Heart right ventricle (tissue), 16 donors: ENCODE measurements at regions not wholly inside any gene's neighbourhood (a gene's known extent, or its start where the extent isn't known, plus 50 kb on each side); places are given as distances from the start of the nearest gene placed in this dataset.

Experiments
- ATAC-seq, 8 donors: fragments of 200-7000 bp; cut with Tn5 transposase; one replicate each; pipeline ENCODE4 v1.9.1; 2020; ENCODE audit warnings: mild to moderate bottlenecking in 8 of 8, moderate library complexity in 8 of 8, moderate number of reproducible peaks in 1 of 8
- DNase-seq, 2 donors: peaks; one replicate each; pipeline ENCODE4 v3.0.0-alpha.2; 2020
- H3K27ac ChIP-seq, 10 donors: fragments of 200-600 bp; sonication (generic) in 2 of 10; one replicate each; pipeline versions ENCODE4 v1.5.0 to v1.8.0; 2020 to 2022; ENCODE audit warnings: mild to moderate bottlenecking in 3 of 10
- H3K27me3 ChIP-seq, 7 donors: fragments of 200-600 bp; one replicate each; pipeline ENCODE4 v1.8.0; 2021 to 2022; ENCODE audit warnings: mild to moderate bottlenecking in 2 of 7
- H3K36me3 ChIP-seq, 9 donors: fragments of 200-600 bp; sonication (generic) in 1 of 9; one replicate each; pipeline versions ENCODE4 v1.5.0 to v1.8.0; 2020 to 2022; ENCODE audit warnings: mild to moderate bottlenecking in 2 of 9
- H3K4me1 ChIP-seq, 9 donors: fragments of 200-600 bp; sonication (generic) in 1 of 9; one replicate each; pipeline versions ENCODE4 v1.5.0 to v1.8.0; 2020 to 2022; ENCODE audit warnings: mild to moderate bottlenecking in 4 of 9
- H3K4me3 ChIP-seq, 10 donors: fragments of 200-600 bp; sonication (generic) in 2 of 10; one replicate each; pipeline versions ENCODE4 v1.5.0 to v1.8.0; 2020 to 2022; ENCODE audit warnings: mild to moderate bottlenecking in 7 of 10, moderate library complexity in 2 of 10
- H3K9me3 ChIP-seq, 11 donors: fragments of 200-600 bp in 10 of 11; sonication (generic) in 2 of 11; one replicate each; pipeline versions ENCODE4 v1.5.0 to v1.8.0; 2013 to 2022; ENCODE audit warnings: mild to moderate bottlenecking in 2 of 11, control low read depth in 1 of 11, moderate library complexity in 1 of 11
- WGBS, 2 donors: extraction: QIAGEN DNeasy Blood & Tissue Kit; methylation state at CpG; one replicate each; pipeline ENCODE4 v1.1.7; 2013; ENCODE audit warnings: inconsistent platforms in 1 of 2; 5-methylcytosine and 5-hydroxymethylcytosine counted together
- intact Hi-C, 10 donors: fragments of 100-400 bp; cut with DNase I; formaldehyde crosslinking; loops; one replicate each; pipeline versions ENCODE4 v1.11.1 to v1.14.2; 2022
- TF ChIP-seq, protein P1 (sequence below), 9 donors: fragments of 200-600 bp; sonication (generic) in 2 of 9; IDR thresholded peaks; one replicate each; pipeline versions ENCODE4 v1.5.0 to v1.8.0; 2021 to 2022; ENCODE audit warnings: antibody characterized with exemption in 9 of 9, mild to moderate bottlenecking in 5 of 9, moderate library complexity in 1 of 9
- donor health status: Arrhythmogenic right ventricular cardiomyopathy.
- donor health status: ischemic (EF 13 %, LVEDD 7.1; RV severe dilation, severe dysfunction).
- donor health status: healthy with polysubstance abuse.
- donor health status: DM: no; HTN: yes; CAD: no.
- donor health status: DM: no; HTN: no; CAD: no.
- donor health status: ischemic (EF 25% LVEDD 6.9; RV normal size, moderate dysfunction).
- donor health status: ischemic (EF 25% LVEDD 5.7; RV mildly dilated, moderate dysfunction).
- donor health status: healthy.
- donor health status: DM: yes; HTN: yes; CAD: no.
- donor health status: Ischemic cardiomyopathy.
- donor health status: ischemic (EF 35%, LVEDD 5.7; RV mildly dilated, moderate dysfunction).
- donor health status: nonischemic (EF 11% LVEDD 7.7; RV severe dilation, severe dysfunction).
- donor health status: DM: yes; HTN: yes; CAD: no.
- donor health status: PGD.
- donor health status: ischemic (EF 29% LVEDD 5.4; RV normal size, mild dysfunction).
- donor health status: nonischemic (EF 23%, LVEDD 6.1; RV moderate dilation, normal function).

DNA sequence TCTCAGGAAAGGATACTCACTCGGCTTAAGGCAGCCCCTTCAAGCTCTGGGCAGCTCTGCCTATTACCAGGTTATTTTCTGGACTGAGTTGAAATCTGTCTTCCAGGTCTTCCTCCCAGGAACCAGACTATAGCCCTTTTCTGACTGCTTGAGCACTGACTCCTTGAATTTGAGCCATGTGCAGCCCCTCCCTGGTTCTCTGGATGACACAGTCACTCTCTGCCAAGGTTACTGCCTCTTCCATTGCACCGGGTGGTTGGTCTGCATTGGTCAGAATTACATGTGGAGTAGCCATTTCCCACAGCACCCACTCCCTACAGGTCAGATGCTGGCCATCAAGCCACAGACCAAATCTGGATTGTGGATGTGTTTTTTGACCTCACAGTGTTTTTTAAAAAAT, 81.9 kb downstream of the KLF4 start:
- 53 to 71% methylated on average over 2 of the region's 2 CpGs for WGBS, 2 donors
- intact Hi-C loops = no loop called here
- H3K4me3 ChIP-seq = no peak overlapping the region
- no peak for DNase-seq
- H3K36me3 ChIP-seq = no peaks in the 10 kb centered on the region
- H3K27ac ChIP-seq = no peak overlapping the region
- H3K27me3 ChIP-seq = no peaks in the 10 kb centered on the region
- no peak for ATAC-seq
- no peaks in the 10 kb centered on the region for H3K9me3 ChIP-seq
- H3K4me1 ChIP-seq = peaks cover 0 to 16% (median 5%) of the 10 kb centered on the region in 9 donors
- TF ChIP-seq, protein P1, sequence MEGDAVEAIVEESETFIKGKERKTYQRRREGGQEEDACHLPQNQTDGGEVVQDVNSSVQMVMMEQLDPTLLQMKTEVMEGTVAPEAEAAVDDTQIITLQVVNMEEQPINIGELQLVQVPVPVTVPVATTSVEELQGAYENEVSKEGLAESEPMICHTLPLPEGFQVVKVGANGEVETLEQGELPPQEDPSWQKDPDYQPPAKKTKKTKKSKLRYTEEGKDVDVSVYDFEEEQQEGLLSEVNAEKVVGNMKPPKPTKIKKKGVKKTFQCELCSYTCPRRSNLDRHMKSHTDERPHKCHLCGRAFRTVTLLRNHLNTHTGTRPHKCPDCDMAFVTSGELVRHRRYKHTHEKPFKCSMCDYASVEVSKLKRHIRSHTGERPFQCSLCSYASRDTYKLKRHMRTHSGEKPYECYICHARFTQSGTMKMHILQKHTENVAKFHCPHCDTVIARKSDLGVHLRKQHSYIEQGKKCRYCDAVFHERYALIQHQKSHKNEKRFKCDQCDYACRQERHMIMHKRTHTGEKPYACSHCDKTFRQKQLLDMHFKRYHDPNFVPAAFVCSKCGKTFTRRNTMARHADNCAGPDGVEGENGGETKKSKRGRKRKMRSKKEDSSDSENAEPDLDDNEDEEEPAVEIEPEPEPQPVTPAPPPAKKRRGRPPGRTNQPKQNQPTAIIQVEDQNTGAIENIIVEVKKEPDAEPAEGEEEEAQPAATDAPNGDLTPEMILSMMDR (IDR thresholded peaks at IDR 0.05) = no peak

DNA sequence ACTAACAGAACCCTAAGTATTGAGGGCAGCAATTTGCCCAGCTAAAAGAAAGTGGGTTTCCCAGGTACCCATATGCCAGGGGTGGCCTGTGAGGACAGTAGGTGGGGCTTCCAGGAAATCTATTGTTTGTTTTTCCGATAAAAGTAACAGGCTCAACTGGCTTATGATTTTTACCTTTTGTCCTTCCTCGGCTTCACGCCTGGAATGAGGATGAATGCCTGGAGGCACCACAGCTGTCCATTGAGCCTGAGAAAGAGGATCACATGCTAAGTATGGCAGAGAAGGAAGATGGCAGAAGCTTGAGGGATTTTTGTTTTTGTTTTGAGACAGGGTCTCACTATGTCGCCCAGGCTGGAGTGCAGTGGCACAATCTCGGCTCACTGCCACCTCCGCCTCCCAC, 84.1 kb downstream of the KLF4 start:
- H3K27ac ChIP-seq = no peak overlapping the region
- no peak for ATAC-seq

DNA sequence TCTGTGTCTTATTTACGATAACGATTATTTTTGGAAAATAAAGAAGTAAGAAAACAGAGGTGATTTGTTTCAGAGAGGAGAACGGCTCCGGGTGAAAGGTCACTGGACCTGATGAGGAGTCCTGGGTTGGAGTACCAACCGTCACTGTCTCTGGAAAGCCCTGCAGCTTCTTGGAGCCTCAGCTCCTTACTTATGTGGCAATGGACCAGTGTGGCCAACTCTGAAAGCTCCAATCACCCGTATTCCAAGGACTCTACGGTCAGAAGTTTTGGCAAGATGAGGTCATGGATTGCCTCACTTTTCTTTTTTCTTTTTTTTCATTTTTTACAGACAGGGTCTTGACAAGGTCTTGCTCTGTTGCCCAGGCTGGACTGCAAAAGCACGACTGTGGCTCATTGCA, 84.8 kb downstream of the KLF4 start:
- Histone ChIP-seq H3K9me3 (no peaks in the 10 kb centered on the region), H3K27ac (no peak overlapping the region), H3K36me3 (no peaks in the 10 kb centered on the region), H3K27me3 (no peaks in the 10 kb centered on the region), H3K4me1 (peaks cover 0 to 16% (median 5%) of the 10 kb centered on the region in 9 donors), H3K4me3 (no peak overlapping the region)
- TF ChIP-seq, protein P1 (IDR thresholded peaks at IDR 0.05) = no peak
- no peak for ATAC-seq
- WGBS, 2 donors = 82 to 89% methylated on average over 8 of the region's 8 CpGs
- no peak for DNase-seq
- intact Hi-C loops = no loop called here

More for the DNA sequence above, 84.1 kb downstream of the KLF4 start:
- WGBS, 2 donors = 86 to 87% methylated on average over 6 of the region's 6 CpGs
- peaks cover 0 to 16% (median 5%) of the 10 kb centered on the region in 9 donors for H3K4me1 ChIP-seq
- DNase-seq = no peak
- H3K4me3 ChIP-seq = no peak overlapping the region
- no peaks in the 10 kb centered on the region for H3K9me3 ChIP-seq
- TF ChIP-seq, protein P1 (IDR thresholded peaks at IDR 0.05) = no peak
- no peaks in the 10 kb centered on the region for H3K27me3 ChIP-seq
- intact Hi-C loops = no loop called here
- no peaks in the 10 kb centered on the region for H3K36me3 ChIP-seq

DNA sequence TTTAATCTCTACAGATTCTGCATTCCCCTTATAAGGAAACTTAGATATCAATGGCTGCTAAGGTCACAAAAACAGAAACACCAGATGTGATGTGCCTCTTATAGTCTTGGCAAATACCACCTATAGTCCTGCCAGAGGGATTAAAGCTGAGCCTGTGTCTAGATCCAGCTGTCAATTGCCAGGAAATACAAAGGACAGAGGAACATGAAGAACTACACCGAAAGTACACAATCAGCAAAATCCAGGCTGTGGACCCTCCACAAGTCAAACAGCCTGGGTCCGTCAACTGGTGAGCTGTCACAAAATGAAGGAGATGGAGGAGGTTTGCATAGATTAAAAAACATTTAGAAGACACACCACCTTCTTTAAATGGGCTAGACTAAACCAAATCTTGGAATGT, 85.4 kb downstream of the KLF4 start:
- peak; percentile 32 to 89 (median 80) for ATAC-seq
- no peak overlapping the region for H3K4me3 ChIP-seq
- peaks cover 0 to 16% (median 5%) of the 10 kb centered on the region in 9 donors for H3K4me1 ChIP-seq
- no peak for DNase-seq
- no peak overlapping the region for H3K27ac ChIP-seq
- 27 to 30% methylated on average over 2 of the region's 2 CpGs for WGBS, 2 donors
- TF ChIP-seq, protein P1 (IDR thresholded peaks at IDR 0.05) = no peak
- no peaks in the 10 kb centered on the region for H3K27me3 ChIP-seq
- no peaks in the 10 kb centered on the region for H3K36me3 ChIP-seq
- H3K9me3 ChIP-seq = no peaks in the 10 kb centered on the region
- intact Hi-C loops = no loop called here
